H9 (cell line): ENCODE measurements at regions not wholly inside any gene's neighbourhood (a gene's known extent, or its start where the extent isn't known, plus 50 kb on each side); places are given as distances from the start of the nearest gene placed in this dataset.

Experiments used
- DNase-seq: peaks from one replicate; pipeline ENCODE4 v3.0.0-alpha.2; 2017
- H2AFZ ChIP-seq: one replicate; pipeline ENCODE4 v1.6.1; 2013; ENCODE audit warnings: mild to moderate bottlenecking, low read length, control low read depth, moderate library complexity
- H2AK5ac ChIP-seq: 2 replicates; pipeline ENCODE4 v1.6.1; 2013; ENCODE audit warnings: low read length, control low read depth, mixed read lengths; ENCODE audit not compliant: insufficient read length
- H2BK120ac ChIP-seq: one replicate; pipeline ENCODE4 v1.6.1; 2013; ENCODE audit warnings: low read depth, mild to moderate bottlenecking, low read length, control low read depth, inconsistent platforms; ENCODE audit not compliant: poor library complexity, severe bottlenecking
- H2BK12ac ChIP-seq: 2 replicates; pipeline ENCODE4 v1.6.1; 2013; ENCODE audit warnings: low read length, control low read depth, mixed read lengths, low read depth; ENCODE audit not compliant: insufficient read length
- H2BK15ac ChIP-seq: 2 replicates; pipeline ENCODE4 v1.6.1; 2013; ENCODE audit warnings: low read depth, low read length, control low read depth
- H2BK20ac ChIP-seq: one replicate; pipeline ENCODE4 v1.6.1; 2013; ENCODE audit warnings: low read depth, mild to moderate bottlenecking, low read length, control low read depth, inconsistent platforms; ENCODE audit not compliant: poor library complexity, severe bottlenecking
- H2BK5ac ChIP-seq: 2 replicates; pipeline ENCODE4 v1.6.1; 2013; ENCODE audit warnings: low read length, control low read depth, mixed read lengths; ENCODE audit not compliant: insufficient read length
- H3K14ac ChIP-seq: 2 replicates; pipeline ENCODE4 v1.6.1; 2013; ENCODE audit warnings: low read length, control low read depth; ENCODE audit not compliant: insufficient read depth
- H3K18ac ChIP-seq: 2 replicates; pipeline ENCODE4 v1.6.1; 2013; ENCODE audit warnings: low read depth, mild to moderate bottlenecking, mixed read lengths, low read length, control low read depth; ENCODE audit not compliant: insufficient read length
- H3K23ac ChIP-seq: 2 replicates; pipeline ENCODE4 v1.6.1; 2013; ENCODE audit warnings: low read length, control low read depth, mixed read lengths, low read depth; ENCODE audit not compliant: insufficient read length
- H3K23me2 ChIP-seq: 2 replicates; pipeline ENCODE4 v1.6.1; 2013; ENCODE audit warnings: low read depth, mild to moderate bottlenecking, mixed read lengths, low read length, control low read depth; ENCODE audit not compliant: insufficient read length, poor library complexity, severe bottlenecking
- H3K27ac ChIP-seq: 2 replicates; pipeline ENCODE4 v1.5.1; 2013; ENCODE audit warnings: low read length, control low read depth, mixed read lengths, low read depth; ENCODE audit not compliant: insufficient read length
- H3K27me3 ChIP-seq: 2 replicates; pipeline ENCODE4 v1.6.1; 2013; ENCODE audit warnings: low read length, control low read depth, inconsistent platforms; ENCODE audit not compliant: insufficient read depth
- H3K4ac ChIP-seq: 2 replicates; pipeline ENCODE4 v1.6.1; 2013; ENCODE audit warnings: low read depth, mild to moderate bottlenecking, control low read depth, inconsistent platforms, low read length, moderate library complexity
- H3K4me1 ChIP-seq: 2 replicates; pipeline ENCODE4 v1.6.1; 2013; ENCODE audit warnings: low read length, control low read depth, inconsistent platforms; ENCODE audit not compliant: insufficient read depth
- H3K4me2 ChIP-seq: 2 replicates; pipeline ENCODE4 v1.6.1; 2013; ENCODE audit warnings: low read length, control low read depth, mixed read lengths; ENCODE audit not compliant: insufficient read length, insufficient read depth
- H3K56ac ChIP-seq: 2 replicates; pipeline ENCODE4 v1.6.1; 2013; ENCODE audit warnings: low read depth, mild to moderate bottlenecking, mixed read lengths, low read length, control low read depth; ENCODE audit not compliant: insufficient read length
- H3K79me1 ChIP-seq: 2 replicates; pipeline ENCODE4 v1.6.1; 2013; ENCODE audit warnings: low read depth, mild to moderate bottlenecking, moderate library complexity, low read length, control low read depth, inconsistent platforms; ENCODE audit not compliant: insufficient read depth, poor library complexity, severe bottlenecking
- H3K79me2 ChIP-seq: 2 replicates; pipeline ENCODE4 v1.6.1; 2013; ENCODE audit warnings: low read length, control low read depth, inconsistent platforms; ENCODE audit not compliant: insufficient read depth
- H3K9ac ChIP-seq: 2 replicates; pipeline ENCODE4 v1.6.1; 2013; ENCODE audit warnings: low read length, control low read depth, mixed read lengths; ENCODE audit not compliant: insufficient read length; ENCODE audit errors: extremely low read depth
- H3K9me3 ChIP-seq: one replicate; pipeline ENCODE4 v1.6.1; 2013; ENCODE audit warnings: low read depth, low read length, inconsistent platforms; ENCODE audit not compliant: control insufficient read depth
- H3T11ph ChIP-seq: one replicate; pipeline ENCODE4 v1.6.1; 2013; ENCODE audit warnings: mild to moderate bottlenecking, low read length, control low read depth, inconsistent platforms
- H4K20me1 ChIP-seq: one replicate; pipeline ENCODE4 v1.6.1; 2013; ENCODE audit not compliant: control insufficient read depth, insufficient read length, insufficient read depth
- H4K5ac ChIP-seq: 2 replicates; pipeline ENCODE4 v1.6.1; 2013; ENCODE audit warnings: low read depth, mild to moderate bottlenecking, mixed read lengths, low read length, control low read depth; ENCODE audit not compliant: insufficient read length
- H4K8ac ChIP-seq: replicated peaks from 2 replicates; pipeline ENCODE4 v1.6.1; 2013; ENCODE audit warnings: low read length, control low read depth, mixed read lengths, low read depth; ENCODE audit not compliant: insufficient read length
- H4K91ac ChIP-seq: 2 replicates; pipeline ENCODE4 v1.6.1; 2013; ENCODE audit warnings: low read depth, mild to moderate bottlenecking, moderate library complexity, mixed read lengths, low read length, control low read depth; ENCODE audit not compliant: insufficient read length
- H3K27ac Mint-ChIP-seq, 3 experiments: 2 replicates in 2 of 3; 3 replicates in 1 of 3; pipeline ENCODE4 v1.8.0; 2020 to 2021; ENCODE audit warnings: mixed read lengths in 3 of 3, mild to moderate bottlenecking in 1 of 3, moderate library complexity in 1 of 3
- H3K27me3 Mint-ChIP-seq: 2 replicates; pipeline ENCODE4 v1.8.0; 2021; ENCODE audit warnings: low read depth, mild to moderate bottlenecking, moderate library complexity, mixed read lengths
- H3K36me3 Mint-ChIP-seq, 3 experiments: 2 replicates in 2 of 3; 3 replicates in 1 of 3; pipeline ENCODE4 v1.8.0; 2020 to 2021; ENCODE audit warnings: low read depth in 3 of 3, mixed read lengths in 3 of 3; ENCODE audit not compliant: insufficient read depth in 1 of 3
- H3K4me1 Mint-ChIP-seq, 2 experiments: 2 replicates each; pipeline ENCODE4 v1.8.0; 2020; ENCODE audit warnings: mixed read lengths in 2 of 2
- H3K4me3 Mint-ChIP-seq, 2 experiments: 2 replicates in 1 of 2; 3 replicates in 1 of 2; pipeline ENCODE4 v1.8.0; 2020 to 2021; ENCODE audit warnings: mild to moderate bottlenecking in 2 of 2, mixed read lengths in 2 of 2, moderate library complexity in 1 of 2
- H3K9me3 Mint-ChIP-seq, 2 experiments: 2 replicates in 1 of 2; 3 replicates in 1 of 2; pipeline ENCODE4 v1.8.0; 2020; ENCODE audit warnings: mild to moderate bottlenecking in 2 of 2, mixed read lengths in 2 of 2, moderate library complexity in 1 of 2
- CTCF ChIP-seq: fragments of 200-600 bp; sonication (generic); conservative IDR thresholded peaks from 3 replicates; pipeline ENCODE4 v1.8.0; 2021; ENCODE audit warnings: antibody characterized with exemption, mild to moderate bottlenecking
- WGBS: extraction: QIAGEN DNeasy Blood & Tissue Kit; methylation state at CpG from one replicate; pipeline ENCODE4 v1.1.7; 2013; ENCODE audit warnings: missing lambda C conversion rate, low lambda C conversion rate, mixed read lengths; ENCODE audit not compliant: insufficient read length; ENCODE audit errors: extremely low coverage; 5-methylcytosine and 5-hydroxymethylcytosine counted together

DNA sequence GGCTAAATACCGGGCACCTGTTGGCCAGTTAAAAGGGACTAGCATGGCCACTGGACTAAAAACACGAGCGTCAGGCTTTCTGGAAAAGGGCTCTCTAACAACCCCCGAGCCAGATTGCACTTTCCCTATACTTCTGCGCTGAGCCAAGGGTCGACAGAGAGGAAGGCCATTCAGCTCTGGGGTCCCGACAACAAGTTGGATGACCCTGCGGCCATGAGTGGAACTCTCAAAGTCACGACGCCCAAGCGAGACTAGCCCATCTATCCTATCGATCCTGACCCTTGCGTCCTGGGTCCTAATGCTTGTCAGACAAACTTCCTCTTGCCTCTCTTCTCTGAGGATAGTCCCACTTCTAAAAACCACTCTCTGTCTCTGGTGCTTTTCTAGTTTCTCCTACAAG is 99.9 kb upstream of the PRDX6 start:
- Histone ChIP-seq H3T11ph (no peak overlapping the region), H2AFZ (no peak overlapping the region), H4K5ac (no peak overlapping the region), H2BK20ac (no peak overlapping the region), H4K8ac (no peak overlapping the region), H3K79me1 (no peaks in the 10 kb centered on the region), H3K79me2 (no peaks in the 10 kb centered on the region), H4K20me1 (no peaks in the 10 kb centered on the region), H3K27ac (no peak overlapping the region), H2BK12ac (no peak overlapping the region), H3K14ac (no peak overlapping the region), H4K91ac (no peak overlapping the region), H3K9ac (no peak overlapping the region), H2AK5ac (no peak overlapping the region), H2BK120ac (no peak overlapping the region), H3K4me2 (no peak overlapping the region), H3K9me3 (no peaks in the 10 kb centered on the region), H3K4ac (no peak overlapping the region), H2BK5ac (no peak overlapping the region), H2BK15ac (no peak overlapping the region), H3K56ac (no peak overlapping the region), H3K23me2 (no peaks in the 10 kb centered on the region), H3K27me3 (no peaks in the 10 kb centered on the region), H3K23ac (no peak overlapping the region), H3K4me1 (no peaks in the 10 kb centered on the region), H3K18ac (no peak overlapping the region)
- no peak for DNase-seq
- Mint-ChIP-seq H3K4me1 (peaks cover 4 to 5% of the 10 kb centered on the region in 2 experiments; a peak in 1 of 4 replicates), H3K36me3 (peaks cover 8 to 14% (median 10%) of the 10 kb centered on the region in 3 experiments; a peak in 6 of 7 replicates), H3K27me3 (no peaks in the 10 kb centered on the region), H3K27ac (no peak overlapping the region), H3K4me3 (no peak overlapping the region), H3K9me3 (peaks cover 16 to 21% of the 10 kb centered on the region in 2 experiments)
- WGBS, result no CpG with 5 or more reads among the region's 13 CpGs
- no peak for TF ChIP-seq CTCF
